HCT116 (cell line): ENCODE measurements at regions not wholly inside any gene's neighbourhood (a gene's known extent, or its start where the extent isn't known, plus 50 kb on each side); places are given as distances from the start of the nearest gene placed in this dataset.

Experiments used
- ATAC-seq: fragments of 200-7000 bp; cut with Tn5 transposase; 2 replicates; pipeline ENCODE4 v1.9.1; 2020; ENCODE audit warnings: mild to moderate bottlenecking, moderate library complexity
- BruUV-seq: library from RNA; stranded (reverse); fragments of 400-500 nt; replicated peaks from 2 replicates; lab custom pipeline; 2021; lab: Mats Ljungman, UMichigan
- CTCF ChIA-PET: fragments of 300-600 bp; sonication (Branson Sonifier 250); formaldehyde crosslinking; loops from one replicate; lab custom pipeline; 2021; ENCODE audit warnings: antibody characterized with exemption; lab: Charles Lee
- POLR2A ChIA-PET: fragments of 300-600, 350-600 bp; sonication (Branson Sonifier 250); formaldehyde crosslinking; loops from one replicate; lab custom pipeline; 2021; ENCODE audit warnings: antibody characterized with exemption; lab: Charles Lee
- RAD21 ChIA-PET, 2 experiments: fragments of 300-600 bp; sonication (Branson Sonifier 250); formaldehyde crosslinking; loops; one replicate each; lab custom pipeline; 2023; ENCODE audit warnings: low total read pairs in 2 of 2; ENCODE audit not compliant: uncharacterized antibody in 2 of 2, unreplicated experiment in 2 of 2, low non-redundant PET in 1 of 2; lab: Charles Lee
- DNase-seq: peaks from one replicate; pipeline ENCODE4 v3.0.0-alpha.2; 2010; ENCODE audit warnings: low read depth, low spot score
- H2AFZ ChIP-seq: fragments of 200-600 bp; shearing (Covaris generic), sonication (generic); 2 replicates; pipeline ENCODE4 v1.6.1; 2017; ENCODE audit warnings: low read depth, mixed run types, mixed read lengths, antibody characterized with exemption, low read length; ENCODE audit not compliant: poor library complexity, severe bottlenecking
- H3K27ac ChIP-seq: 2 replicates; pipeline ENCODE4 v1.5.1; 2012; ENCODE audit warnings: low read depth, low read length
- H3K27me3 ChIP-seq: fragments of 200-600 bp; sonication (generic); 2 replicates; pipeline ENCODE4 v1.6.1; 2016; ENCODE audit warnings: mixed run types, low read length, mixed read lengths; ENCODE audit not compliant: insufficient read depth
- H3K36me3 ChIP-seq, 2 experiments: fragments of 200-500 bp in 1 of 2; fragments of 200-600 bp in 1 of 2; sonication (Bioruptor generic) in 1 of 2; sonication (generic) in 1 of 2; 2 replicates each; pipeline versions ENCODE4 v1.5.1 to v1.6.1; 2014 to 2016; ENCODE audit warnings: low read length in 2 of 2, inconsistent platforms in 1 of 2, mixed read lengths in 1 of 2, mixed run types in 1 of 2; ENCODE audit not compliant: insufficient read depth in 2 of 2, control insufficient read depth in 1 of 2
- H3K4me1 ChIP-seq, 2 experiments: fragments of 200-600 bp in 1 of 2; sonication (generic) in 1 of 2; 2 replicates each; pipeline versions ENCODE4 v1.5.1 to v1.6.1; 2012 to 2017; ENCODE audit warnings: low read length in 2 of 2, inconsistent platforms in 1 of 2, mild to moderate bottlenecking in 1 of 2, mixed read lengths in 1 of 2, mixed run types in 1 of 2, moderate library complexity in 1 of 2; ENCODE audit not compliant: insufficient read depth in 2 of 2, control insufficient read depth in 1 of 2
- H3K4me2 ChIP-seq: fragments of 200-600 bp; sonication (generic); 2 replicates; pipeline ENCODE4 v1.6.1; 2017; ENCODE audit warnings: mixed run types, low read length, mixed read lengths
- H3K4me3 ChIP-seq, 2 experiments: fragments of 200-600 bp in 1 of 2; sonication (generic) in 1 of 2; replicated peaks in 1 of 2; 2 replicates each; pipeline ENCODE4 v1.5.1; 2011 to 2016; ENCODE audit warnings: low read length in 2 of 2, control low read depth in 1 of 2, low read depth in 1 of 2, mild to moderate bottlenecking in 1 of 2, mixed read lengths in 1 of 2, mixed run types in 1 of 2
- H3K79me2 ChIP-seq: fragments of 200-600 bp; sonication (generic); 2 replicates; pipeline ENCODE4 v1.6.1; 2017; ENCODE audit warnings: mild to moderate bottlenecking, mixed run types, low read length, moderate library complexity, mixed read lengths; ENCODE audit not compliant: insufficient read depth
- H3K9ac ChIP-seq: fragments of 200-600 bp; sonication (generic); 2 replicates; pipeline ENCODE4 v1.6.1; 2016; ENCODE audit warnings: low read length, mixed read lengths
- H3K9me2 ChIP-seq: fragments of 200-600 bp; sonication (generic), shearing (Covaris generic); 2 replicates; pipeline ENCODE4 v1.6.1; 2017; ENCODE audit warnings: mixed run types, mild to moderate bottlenecking, moderate library complexity; ENCODE audit not compliant: insufficient read depth
- H3K9me3 ChIP-seq, 2 experiments: fragments of 200-500 bp in 1 of 2; fragments of 200-600 bp in 1 of 2; sonication (Bioruptor generic) in 1 of 2; sonication (generic) in 1 of 2; 2 replicates each; pipeline ENCODE4 v1.6.1; 2014 to 2017; ENCODE audit warnings: low read length in 2 of 2, mixed read lengths in 2 of 2, inconsistent platforms in 1 of 2, low read depth in 1 of 2, mild to moderate bottlenecking in 1 of 2, mixed run types in 1 of 2, moderate library complexity in 1 of 2; ENCODE audit not compliant: control insufficient read depth in 1 of 2, insufficient read depth in 1 of 2
- H4K20me1 ChIP-seq: fragments of 200-600 bp; sonication (generic), shearing (Covaris generic); 2 replicates; pipeline ENCODE4 v1.6.1; 2017; ENCODE audit warnings: mixed run types, mild to moderate bottlenecking, moderate library complexity; ENCODE audit not compliant: insufficient read depth
- CBX3 ChIP-seq: IDR thresholded peaks from 2 replicates; pipeline ENCODE4 v1.6.1; 2012; ENCODE audit warnings: low read depth
- EGR1 ChIP-seq: IDR thresholded peaks from 2 replicates; pipeline ENCODE4 v1.6.1; 2012; ENCODE audit warnings: low read depth
- ELF1 ChIP-seq: IDR thresholded peaks from 2 replicates; pipeline ENCODE4 v1.6.1; 2012; ENCODE audit warnings: low read depth, borderline replicate concordance
- EZH2 ChIP-seq: fragments of 200-600 bp; sonication (generic); IDR thresholded peaks from 2 replicates; pipeline ENCODE4 v1.6.1; 2017; ENCODE audit warnings: antibody characterized with exemption, mixed run types
- EZH2phosphoT487 ChIP-seq: fragments of 200-600 bp; IDR thresholded peaks from 2 replicates; pipeline ENCODE4 v1.6.1; 2018; ENCODE audit warnings: antibody characterized with exemption, borderline replicate concordance
- FOSL1 ChIP-seq: IDR thresholded peaks from 2 replicates; pipeline ENCODE4 v1.6.1; 2012; ENCODE audit warnings: low read depth
- JUND ChIP-seq: IDR thresholded peaks from 2 replicates; pipeline ENCODE4 v1.6.1; 2012
- POLR2A ChIP-seq: IDR thresholded peaks from 2 replicates; pipeline ENCODE4 v1.7.0; 2011; ENCODE audit warnings: borderline replicate concordance; ENCODE audit not compliant: insufficient read depth, insufficient read length; ENCODE audit errors: extremely low read depth
- POLR2AphosphoS5 ChIP-seq: IDR thresholded peaks from 2 replicates; pipeline ENCODE4 v1.6.1; 2011; ENCODE audit warnings: mild to moderate bottlenecking, low read depth, low read length, moderate library complexity
- SIN3A ChIP-seq: IDR thresholded peaks from 2 replicates; pipeline ENCODE4 v1.6.1; 2012; ENCODE audit warnings: low read depth
- SP1 ChIP-seq: IDR thresholded peaks from 2 replicates; pipeline ENCODE4 v1.6.1; 2012; ENCODE audit warnings: low read depth
- SRF ChIP-seq: IDR thresholded peaks from 2 replicates; pipeline ENCODE4 v1.6.1; 2012; ENCODE audit warnings: low read depth
- YY1 ChIP-seq: IDR thresholded peaks from 2 replicates; pipeline ENCODE4 v1.6.1; 2011; ENCODE audit warnings: low read length, low read depth, moderate library complexity, mild to moderate bottlenecking; ENCODE audit not compliant: insufficient replicate concordance; ENCODE audit errors: extremely low read depth
- ZNF274 ChIP-seq: fragments of 200-500 bp; sonication (Bioruptor generic); IDR thresholded peaks from 2 replicates; pipeline ENCODE4 v1.6.1; 2014; ENCODE audit warnings: mild to moderate bottlenecking, low read depth, low read length, inconsistent platforms
- intact Hi-C: fragments of 100-400 bp; cut with micrococcal nuclease; formaldehyde crosslinking; loops from 2 replicates; pipeline ENCODE4 v1.10.0; 2022
- TF ChIP-seq, protein P1 (sequence below): IDR thresholded peaks from 2 replicates; pipeline ENCODE4 v1.6.1; 2012
- TF ChIP-seq, protein P2 (sequence below): IDR thresholded peaks from 2 replicates; pipeline ENCODE4 v1.6.1; 2011; ENCODE audit warnings: mild to moderate bottlenecking, low read length, moderate library complexity; ENCODE audit not compliant: insufficient replicate concordance; ENCODE audit errors: extremely low read depth
- TF ChIP-seq, protein P3 (sequence below), 3 experiments: fragments of 200-600 bp in 1 of 3; sonication (generic) in 1 of 3; IDR thresholded peaks in 2 of 3; conservative IDR thresholded peaks in 1 of 3; 2 replicates each; pipeline ENCODE4 v1.5.1; 2012 to 2017; ENCODE audit warnings: low read depth in 2 of 3, low read length in 2 of 3, antibody characterized with exemption in 1 of 3, borderline replicate concordance in 1 of 3, control low read depth in 1 of 3, mild to moderate bottlenecking in 1 of 3, mixed read lengths in 1 of 3, mixed run types in 1 of 3, moderate library complexity in 1 of 3; ENCODE audit not compliant: insufficient read depth in 1 of 3

DNA sequence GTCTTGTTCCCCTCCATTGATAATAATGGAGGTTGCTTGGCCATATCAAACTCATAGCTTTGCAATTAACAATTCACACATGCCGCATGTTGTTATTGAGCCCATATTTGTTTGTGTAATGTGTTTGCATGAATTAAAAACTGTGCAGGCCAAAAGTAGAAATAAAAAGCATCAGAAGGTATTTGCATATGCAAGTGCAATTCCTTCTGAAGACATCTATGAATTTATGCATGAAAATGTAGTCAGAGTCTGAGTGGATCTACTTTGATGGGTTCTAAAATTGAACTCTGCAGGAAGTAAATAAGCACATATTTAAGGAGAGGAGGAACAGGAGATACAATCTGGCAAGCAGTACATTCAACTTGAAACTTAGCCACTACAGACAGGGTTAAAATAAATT lies 1004.6 kb upstream of the WWC1 start:
- Histone ChIP-seq H3K4me3 (no peak overlapping the region), H3K79me2 (no peaks in the 10 kb centered on the region), H3K27me3 (no peaks in the 10 kb centered on the region), H3K36me3 (no peaks in the 10 kb centered on the region), H3K27ac (no peak overlapping the region), H3K4me2 (no peak overlapping the region), H3K9ac (no peak overlapping the region), H3K9me3 (peaks cover 3 to 4% of the 10 kb centered on the region in 2 experiments; a peak in 2 of 4 replicates), H3K9me2 (no peaks in the 10 kb centered on the region), H4K20me1 (no peaks in the 10 kb centered on the region), H2AFZ (no peak overlapping the region), H3K4me1 (no peaks in the 10 kb centered on the region)
- ChIA-PET CTCF (no interaction called here), RAD21 (no interaction called here), POLR2A (no interaction called here)
- DNase-seq = no peak
- ATAC-seq = no peak
- intact Hi-C loops = no loop called here
- TF ChIP-seq SIN3A (no peak), CBX3 (no peak), EZH2phosphoT487 (no peak), ZNF274 (no peak), SP1 (no peak)
- TF ChIP-seq, protein P1, sequence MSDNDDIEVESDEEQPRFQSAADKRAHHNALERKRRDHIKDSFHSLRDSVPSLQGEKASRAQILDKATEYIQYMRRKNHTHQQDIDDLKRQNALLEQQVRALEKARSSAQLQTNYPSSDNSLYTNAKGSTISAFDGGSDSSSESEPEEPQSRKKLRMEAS = no peak
- BruUV-seq = no TSS peak

DNA sequence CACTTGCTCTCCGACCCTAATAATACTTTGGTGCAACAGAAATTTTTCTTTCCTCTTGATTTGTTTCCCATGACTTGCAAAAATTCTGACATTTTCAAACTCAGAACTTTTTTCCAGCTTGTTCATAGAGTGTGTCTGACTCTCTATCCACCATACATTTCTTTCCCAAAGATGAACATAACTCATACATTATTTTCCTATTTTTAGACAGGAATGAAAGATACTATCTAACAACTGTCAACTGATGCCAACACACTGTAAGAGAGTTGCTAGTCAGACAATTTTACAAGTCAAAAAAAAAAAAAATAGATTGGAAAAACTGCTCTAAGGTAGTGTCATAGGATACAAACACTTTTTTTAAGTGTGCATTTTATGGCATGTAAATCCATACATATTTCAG lies 1001.0 kb upstream of the WWC1 start:
- no peaks in the 10 kb centered on the region for H3K9me2 ChIP-seq
- no peaks in the 10 kb centered on the region for H3K27me3 ChIP-seq
- no peak overlapping the region for H3K9ac ChIP-seq
- H3K9me3 ChIP-seq = peaks cover 4 to 13% of the 10 kb centered on the region in 2 experiments; a peak in 2 of 4 replicates
- H3K79me2 ChIP-seq = no peaks in the 10 kb centered on the region
- no peak overlapping the region for H3K4me3 ChIP-seq
- no TSS peak for BruUV-seq
- DNase-seq (no peak), ATAC-seq (no peak)
- intact Hi-C loops = no loop called here
- H3K4me2 ChIP-seq = no peak overlapping the region
- ChIA-PET CTCF (no interaction called here), POLR2A (no interaction called here), RAD21 (no interaction called here)
- H2AFZ ChIP-seq = no peak overlapping the region
- no peak overlapping the region for H3K27ac ChIP-seq
- no peaks in the 10 kb centered on the region for H3K36me3 ChIP-seq
- peaks cover 0 to 4% of the 10 kb centered on the region in 2 experiments; a peak in 1 of 4 replicates for H3K4me1 ChIP-seq
- no peaks in the 10 kb centered on the region for H4K20me1 ChIP-seq
- no peak for TF ChIP-seq SP1
- TF ChIP-seq POLR2AphosphoS5 = no peak
- no peak for TF ChIP-seq ELF1
- no peak for TF ChIP-seq EGR1
- TF ChIP-seq, protein P2, sequence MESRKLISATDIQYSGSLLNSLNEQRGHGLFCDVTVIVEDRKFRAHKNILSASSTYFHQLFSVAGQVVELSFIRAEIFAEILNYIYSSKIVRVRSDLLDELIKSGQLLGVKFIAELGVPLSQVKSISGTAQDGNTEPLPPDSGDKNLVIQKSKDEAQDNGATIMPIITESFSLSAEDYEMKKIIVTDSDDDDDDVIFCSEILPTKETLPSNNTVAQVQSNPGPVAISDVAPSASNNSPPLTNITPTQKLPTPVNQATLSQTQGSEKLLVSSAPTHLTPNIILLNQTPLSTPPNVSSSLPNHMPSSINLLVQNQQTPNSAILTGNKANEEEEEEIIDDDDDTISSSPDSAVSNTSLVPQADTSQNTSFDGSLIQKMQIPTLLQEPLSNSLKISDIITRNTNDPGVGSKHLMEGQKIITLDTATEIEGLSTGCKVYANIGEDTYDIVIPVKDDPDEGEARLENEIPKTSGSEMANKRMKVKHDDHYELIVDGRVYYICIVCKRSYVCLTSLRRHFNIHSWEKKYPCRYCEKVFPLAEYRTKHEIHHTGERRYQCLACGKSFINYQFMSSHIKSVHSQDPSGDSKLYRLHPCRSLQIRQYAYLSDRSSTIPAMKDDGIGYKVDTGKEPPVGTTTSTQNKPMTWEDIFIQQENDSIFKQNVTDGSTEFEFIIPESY = no peak
- TF ChIP-seq, protein P3, sequence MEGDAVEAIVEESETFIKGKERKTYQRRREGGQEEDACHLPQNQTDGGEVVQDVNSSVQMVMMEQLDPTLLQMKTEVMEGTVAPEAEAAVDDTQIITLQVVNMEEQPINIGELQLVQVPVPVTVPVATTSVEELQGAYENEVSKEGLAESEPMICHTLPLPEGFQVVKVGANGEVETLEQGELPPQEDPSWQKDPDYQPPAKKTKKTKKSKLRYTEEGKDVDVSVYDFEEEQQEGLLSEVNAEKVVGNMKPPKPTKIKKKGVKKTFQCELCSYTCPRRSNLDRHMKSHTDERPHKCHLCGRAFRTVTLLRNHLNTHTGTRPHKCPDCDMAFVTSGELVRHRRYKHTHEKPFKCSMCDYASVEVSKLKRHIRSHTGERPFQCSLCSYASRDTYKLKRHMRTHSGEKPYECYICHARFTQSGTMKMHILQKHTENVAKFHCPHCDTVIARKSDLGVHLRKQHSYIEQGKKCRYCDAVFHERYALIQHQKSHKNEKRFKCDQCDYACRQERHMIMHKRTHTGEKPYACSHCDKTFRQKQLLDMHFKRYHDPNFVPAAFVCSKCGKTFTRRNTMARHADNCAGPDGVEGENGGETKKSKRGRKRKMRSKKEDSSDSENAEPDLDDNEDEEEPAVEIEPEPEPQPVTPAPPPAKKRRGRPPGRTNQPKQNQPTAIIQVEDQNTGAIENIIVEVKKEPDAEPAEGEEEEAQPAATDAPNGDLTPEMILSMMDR (IDR thresholded peaks at IDR 0.05 in 2 of 3, conservative IDR thresholded peaks at IDR 0.05 in 1 of 3; ENCODE audit: borderline replicate concordance in 1 of 3, insufficient read depth in 1 of 3, low read depth in 2 of 3, low read length in 2 of 3) = no peak
- TF ChIP-seq SRF = no peak
- no peak for TF ChIP-seq POLR2A
- no peak for TF ChIP-seq CBX3
- no peak for TF ChIP-seq JUND
- no peak for TF ChIP-seq EZH2phosphoT487
- TF ChIP-seq, protein P1 = no peak
- TF ChIP-seq FOSL1 = no peak
- no peak for TF ChIP-seq YY1
- TF ChIP-seq EZH2 = no peak
